HG03108 (cell line): ENCODE measurements at regions not wholly inside any gene's neighbourhood (a gene's known extent, or its start where the extent isn't known, plus 50 kb on each side); places are given as distances from the start of the nearest gene placed in this dataset.
"Not testable (repeated sequence)": the region's sequence is repeated elsewhere in the genome, so short reads cannot be mapped to it uniquely, and the experiment has no call there.

ENCODE experiments used
- ATAC-seq: cut with Tn5 transposase; IDR thresholded peaks from one replicate; pipeline ENCODE4 v1.9.1; 2021; ENCODE audit warnings: moderate library complexity; ENCODE audit not compliant: unreplicated experiment

- peak; percentile 55 for ATAC-seq
These were observed 222.2 kb downstream of the LY86 start for GRCh38 chr6:6810727-6811126.

DNA sequence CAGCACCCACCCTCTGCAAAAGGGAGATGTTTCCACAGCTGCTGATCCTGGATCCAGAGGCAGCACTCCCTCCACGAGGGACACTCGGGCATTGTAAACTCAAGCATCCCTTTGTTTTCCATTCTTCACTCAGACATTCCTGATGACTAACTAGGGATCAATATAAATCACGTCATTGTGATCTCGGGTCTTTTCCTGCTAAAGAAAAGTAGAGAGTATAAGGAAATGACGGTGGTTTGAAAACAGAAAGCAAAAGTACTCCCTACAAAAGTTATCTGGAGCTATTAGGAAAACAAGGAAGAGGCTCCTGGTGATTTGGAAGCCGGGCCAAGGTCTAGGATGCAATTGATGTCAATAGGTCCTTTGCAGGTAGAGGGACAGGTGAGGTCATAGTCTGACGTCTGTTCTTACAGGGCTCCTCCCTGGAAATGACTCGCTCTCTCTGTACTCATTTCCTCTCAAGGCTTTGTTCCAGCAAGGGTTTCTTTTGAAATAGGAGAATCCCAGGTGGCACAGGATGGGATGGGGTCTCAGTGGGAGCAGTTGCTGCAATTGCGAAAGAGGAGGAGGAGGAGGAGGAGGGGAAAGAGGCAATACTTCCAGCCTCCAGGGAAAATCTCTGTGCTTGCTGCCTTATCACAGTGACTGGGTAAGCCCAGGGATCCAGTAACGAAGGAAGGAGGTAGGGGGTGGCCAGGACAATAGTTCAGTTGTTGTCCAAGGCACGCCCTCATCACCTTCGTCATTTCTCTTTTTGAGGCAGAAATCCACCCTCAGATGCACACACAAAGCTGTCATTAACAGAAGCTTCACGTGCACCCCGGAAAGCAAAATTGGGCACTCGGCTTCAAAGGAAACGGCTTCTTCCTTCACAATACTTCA lies 222.8 kb downstream of the LY86 start:
- ATAC-seq, result peak; percentile 29

DNA sequence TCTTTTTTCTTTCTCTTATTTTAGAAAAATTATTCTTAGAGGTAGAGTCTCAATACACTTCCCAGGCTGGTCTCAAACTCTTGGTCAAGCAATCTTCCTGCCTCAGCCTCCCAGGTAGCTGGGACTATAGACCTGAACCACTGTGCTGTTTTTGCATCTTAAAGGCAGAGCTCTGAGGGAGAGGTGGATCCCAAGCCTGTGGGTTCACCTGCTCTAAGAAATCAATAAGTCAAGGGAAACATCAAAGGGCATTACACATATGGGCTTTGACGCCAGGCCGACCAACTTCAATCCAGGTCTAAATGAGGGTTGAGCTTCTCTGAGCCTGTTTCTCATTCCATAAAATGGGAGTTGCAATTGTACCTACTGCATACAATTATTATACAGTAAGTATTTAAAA lies 223.9 kb downstream of the LY86 start:
- ATAC-seq, result no peak

DNA sequence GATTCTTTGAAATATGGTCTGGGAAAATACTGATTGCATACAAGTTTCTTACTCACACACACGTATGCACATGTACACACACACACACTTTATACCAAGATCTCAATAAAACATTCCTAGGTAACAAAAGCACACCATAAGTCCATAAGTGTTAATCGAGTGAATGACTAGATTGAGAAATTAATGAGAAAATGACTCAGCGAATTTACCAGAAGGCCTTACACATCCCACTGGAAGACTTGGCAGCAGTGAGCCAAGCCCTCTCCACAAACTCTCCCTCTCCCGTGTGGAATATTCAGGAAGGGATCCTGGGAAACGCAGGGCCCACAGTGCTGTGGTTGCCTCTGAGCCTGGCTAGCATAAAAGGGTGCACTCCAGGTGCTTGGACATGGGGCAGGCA lies 227.2 kb downstream of the LY86 start:
- ATAC-seq, result no peak

- ATAC-seq, result no peak
These were observed 228.2 kb downstream of the LY86 start for GRCh38 chr6:6816716-6817115.

GRCh38 chr6:6818078-6818639 lies 229.6 kb downstream of the LY86 start:
- ATAC-seq, result no peak

GRCh38 chr6:6820641-6821238 lies 232.2 kb downstream of the LY86 start:
- no peak for ATAC-seq

- no peak for ATAC-seq
These were observed 233.2 kb downstream of the LY86 start for GRCh38 chr6:6821639-6822261.

DNA sequence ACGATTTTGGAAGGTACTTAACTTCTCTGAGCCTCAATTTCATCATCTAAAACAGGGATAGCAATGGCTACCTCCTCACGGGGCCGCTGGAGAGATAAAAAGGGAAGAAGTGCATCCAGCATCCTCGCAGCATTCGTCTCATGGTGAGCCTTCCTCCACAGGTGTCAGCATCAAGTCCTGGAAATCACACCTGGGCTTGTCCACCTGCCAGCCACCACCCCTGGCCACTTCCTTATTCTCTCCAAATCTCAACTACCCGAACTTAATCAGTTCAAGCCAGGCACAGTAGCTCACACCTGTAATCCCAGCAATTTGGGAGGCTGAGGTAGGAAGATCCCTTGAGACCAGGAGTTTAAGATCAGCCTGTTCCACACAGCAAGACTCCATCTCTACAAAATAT lies 234.5 kb downstream of the LY86 start:
- no peak for ATAC-seq

GRCh38 chr6:6823568-6824224 lies 235.2 kb downstream of the LY86 start:
- no peak for ATAC-seq

DNA sequence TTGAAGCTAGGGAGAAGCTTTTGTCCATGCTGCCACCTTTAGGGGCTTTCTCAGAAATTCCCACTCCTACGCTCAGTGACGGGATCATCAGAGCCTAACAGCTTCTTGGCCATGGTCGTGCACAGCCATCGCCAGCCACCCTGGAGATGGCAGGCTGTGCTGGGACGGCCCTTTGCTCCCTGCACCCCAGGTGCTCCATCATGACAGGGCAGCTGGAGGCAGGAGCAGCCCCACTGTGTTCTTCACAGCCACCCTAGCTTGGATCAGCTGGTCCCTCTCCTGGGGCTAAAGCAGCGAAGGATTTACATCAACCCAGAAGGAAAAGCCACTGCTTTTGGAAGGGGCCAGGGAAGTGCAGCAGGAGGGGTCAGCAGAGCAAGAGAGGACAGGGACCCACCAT lies 235.9 kb downstream of the LY86 start:
- ATAC-seq, result no peak

DNA sequence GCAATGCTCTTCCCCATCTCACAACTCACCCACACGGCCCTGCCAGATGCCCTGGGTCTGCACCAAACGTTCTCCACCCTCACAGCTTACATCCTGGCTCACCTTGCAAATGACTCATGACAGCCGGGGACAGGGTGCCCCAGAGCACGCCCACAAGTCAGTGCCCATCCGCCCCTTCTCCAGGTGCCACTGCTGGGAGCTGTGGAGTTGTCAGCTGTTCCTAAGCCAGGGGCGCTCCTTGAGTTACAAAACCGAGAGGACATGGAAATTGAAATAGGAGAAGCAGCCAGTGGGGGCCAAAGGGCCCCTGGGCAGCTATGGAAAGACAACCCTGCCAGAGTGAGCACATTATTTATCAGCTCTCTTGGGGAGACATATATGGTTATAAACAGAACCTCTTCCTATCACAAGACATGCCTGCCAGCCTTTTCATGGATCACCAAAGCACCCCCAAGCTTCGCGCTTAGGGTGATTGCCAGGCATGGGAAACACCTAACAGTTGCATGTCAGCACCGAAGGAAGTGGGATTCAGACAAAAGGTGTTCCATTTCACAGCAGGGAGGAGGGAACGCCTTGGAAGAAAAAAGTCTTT lies 236.8 kb downstream of the LY86 start:
- ATAC-seq, result no peak

GRCh38 chr6:6826095-6826901 lies 237.8 kb downstream of the LY86 start:
- ATAC-seq, result peak; percentile 91

- no peak for ATAC-seq
These were observed 238.4 kb downstream of the LY86 start for GRCh38 chr6:6826961-6827360.

DNA sequence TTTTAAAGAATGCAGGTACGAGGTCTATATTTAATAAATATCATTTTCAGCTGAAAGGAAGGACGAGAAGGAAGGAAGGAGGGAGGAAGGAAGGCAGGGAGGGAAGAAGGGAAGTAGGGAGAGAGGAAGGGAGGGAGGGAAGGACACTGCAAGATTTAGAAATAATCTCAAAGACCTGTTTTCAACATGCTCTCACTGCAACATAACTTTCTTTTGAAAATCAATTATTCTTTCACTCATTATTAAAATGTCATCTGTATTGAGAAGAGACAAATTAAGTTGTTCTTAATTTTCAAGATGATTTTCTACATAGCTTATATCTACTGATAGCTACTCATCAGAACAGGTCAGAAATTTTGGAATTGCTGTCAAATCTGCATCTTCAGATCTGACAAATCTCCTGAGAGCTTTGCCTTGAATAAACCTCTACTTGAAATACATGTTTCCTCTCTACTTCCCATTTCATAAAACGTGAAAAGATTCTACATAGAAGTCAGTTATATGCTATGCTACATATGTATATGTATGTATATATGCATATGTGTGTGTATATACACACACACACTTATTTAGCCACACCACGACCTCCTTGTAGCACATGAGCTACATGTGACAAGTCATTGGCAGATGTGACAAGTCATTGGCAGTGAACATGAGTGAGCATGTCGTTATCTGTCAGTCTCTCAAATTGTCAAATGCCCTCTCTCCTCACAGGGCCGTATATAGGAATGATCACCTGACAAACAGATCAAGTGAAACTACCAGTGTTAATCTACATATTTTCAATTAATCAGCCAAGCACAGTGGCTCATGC lies 241.6 kb downstream of the LY86 start:
- ATAC-seq, result no peak

GRCh38 chr6:6830686-6831063 lies 242.2 kb downstream of the LY86 start:
- not testable (repeated sequence) for ATAC-seq

- ATAC-seq, result no peak
These were observed 243.9 kb downstream of the LY86 start for GRCh38 chr6:6832439-6832838.

- no peak for ATAC-seq
These were observed 246.1 kb downstream of the LY86 start for GRCh38 chr6:6834356-6835222.

DNA sequence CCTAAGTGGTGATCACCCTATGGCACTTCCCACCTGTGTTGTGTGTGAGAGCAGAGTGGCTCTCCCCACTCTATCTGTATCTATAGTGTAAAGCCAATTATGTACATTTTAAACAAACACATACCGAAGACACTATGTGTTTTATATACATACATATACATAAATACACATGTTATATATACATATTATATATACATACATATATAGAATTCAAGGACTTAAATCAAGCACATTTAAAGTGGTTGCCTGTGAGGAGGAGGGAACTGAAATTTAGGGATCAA lies 246.6 kb downstream of the LY86 start:
- no peak for ATAC-seq
